RPMI8226 (cell line): ENCODE measurements at regions not wholly inside any gene's neighbourhood (a gene's known extent, or its start where the extent isn't known, plus 50 kb on each side); places are given as distances from the start of the nearest gene placed in this dataset.
"Not testable (repeated sequence)": the region's sequence is repeated elsewhere in the genome, so short reads cannot be mapped to it uniquely, and the experiment has no call there.

Experiments
- DNase-seq: peaks from one replicate; pipeline ENCODE4 v3.0.0-alpha.2; 2015

- no peak for DNase-seq
Observed at GRCh38 chr6:9795880-9796279, 619.0 kb downstream of the TFAP2A start.

- DNase-seq: no peak
Observed at GRCh38 chr6:9789201-9789600, 625.7 kb downstream of the TFAP2A start.

- DNase-seq: no peak
Observed at GRCh38 chr6:9784786-9785185, 630.1 kb downstream of the TFAP2A start.

GRCh38 chr6:9783567-9783966, 631.3 kb downstream of the TFAP2A start:
- DNase-seq: no peak

- DNase-seq: no peak
Observed at GRCh38 chr6:9766240-9766915, 648.5 kb downstream of the TFAP2A start.

GRCh38 chr6:9761220-9761619, 653.7 kb downstream of the TFAP2A start:
- DNase-seq: no peak

GRCh38 chr6:9754515-9754914, 660.4 kb downstream of the TFAP2A start:
- no peak for DNase-seq

- DNase-seq: no peak
Observed at GRCh38 chr6:9745966-9746365, 668.9 kb downstream of the TFAP2A start.

- no peak for DNase-seq
Observed at GRCh38 chr6:9745476-9745875, 669.4 kb downstream of the TFAP2A start.

GRCh38 chr6:9744119-9744518, 670.8 kb downstream of the TFAP2A start:
- no peak for DNase-seq

GRCh38 chr6:9732056-9732455, 682.8 kb downstream of the TFAP2A start:
- no peak for DNase-seq

- DNase-seq: not testable (repeated sequence)
Observed at GRCh38 chr6:9725776-9726175, 689.1 kb downstream of the TFAP2A start.

- no peak for DNase-seq
Observed at GRCh38 chr6:9717568-9717967, 697.3 kb downstream of the TFAP2A start.

GRCh38 chr6:9711365-9711764, 703.5 kb downstream of the TFAP2A start:
- DNase-seq: no peak

GRCh38 chr6:9710574-9710973, 704.3 kb downstream of the TFAP2A start:
- DNase-seq: no peak

- DNase-seq: no peak
Observed at GRCh38 chr6:9708600-9708999, 706.3 kb downstream of the TFAP2A start.

- DNase-seq: no peak
Observed at GRCh38 chr6:9704989-9705388, 709.9 kb downstream of the TFAP2A start.

GRCh38 chr6:9702914-9703313, 712.0 kb downstream of the TFAP2A start:
- DNase-seq: no peak

- no peak for DNase-seq
Observed at GRCh38 chr6:9699888-9700287, 715.0 kb downstream of the TFAP2A start.

- no peak for DNase-seq
Observed at GRCh38 chr6:9697263-9697931, 717.5 kb downstream of the TFAP2A start.

GRCh38 chr6:9690388-9690787, 724.5 kb downstream of the TFAP2A start:
- DNase-seq: no peak

GRCh38 chr6:9680727-9681126, 734.1 kb downstream of the TFAP2A start:
- DNase-seq: not testable (repeated sequence)

GRCh38 chr6:9675122-9675521, 739.8 kb downstream of the TFAP2A start:
- peak; percentile 13 for DNase-seq

- no peak for DNase-seq
Observed at GRCh38 chr6:9659848-9660247, 755.0 kb downstream of the TFAP2A start.

GRCh38 chr6:9657994-9658393, 756.9 kb downstream of the TFAP2A start:
- DNase-seq: no peak
